ENCODE measurements at regions not wholly inside any gene's neighbourhood (a gene's known extent, or its start where the extent isn't known, plus 50 kb on each side); places are given as distances from the start of the nearest gene placed in this dataset.

DNA sequence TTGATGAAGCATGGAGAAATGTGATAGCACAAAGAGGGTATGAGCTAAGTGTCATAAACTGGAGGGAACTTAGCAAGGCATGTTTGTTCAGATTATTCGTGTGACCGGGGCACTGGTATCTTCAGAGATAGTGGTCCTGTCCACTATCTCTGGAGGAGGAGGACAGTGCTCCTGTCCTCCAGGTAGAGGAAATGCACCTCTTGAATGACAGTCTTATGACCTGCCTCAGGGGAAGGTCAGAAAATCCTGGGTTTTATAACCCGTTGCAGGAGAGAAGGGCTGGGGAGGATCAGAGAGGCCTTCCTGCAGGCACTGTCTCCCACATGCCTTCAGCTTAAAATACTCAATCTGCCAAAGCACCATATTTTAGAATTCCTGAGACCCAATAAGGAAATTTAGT is 213.5 kb upstream of the UBL3 start:
- H3K4me1 ChIP-seq (replicated peaks in 1 of 2; ENCODE audit: control insufficient read depth in 2 of 2, insufficient read depth in 2 of 2, low read length in 2 of 2) = no peaks in the 10 kb centered on the region
- POLR2A ChIA-PET = no interaction called here
- no peaks in the 10 kb centered on the region for H3K9me1 ChIP-seq (ENCODE audit: control insufficient read depth, insufficient read depth, low read length)
- BruUV-seq (replicated peaks) = no TSS peak
- no peaks in the 10 kb centered on the region for H3K79me2 ChIP-seq (ENCODE audit: control insufficient read depth, insufficient read depth, low read length)
- no peaks in the 10 kb centered on the region for H3K36me3 ChIP-seq (ENCODE audit: control insufficient read depth, insufficient read depth, low read length)
- CTCF ChIA-PET (ENCODE audit: low intra/inter-chr PET ratio) = no interaction called here
- H2AFZ ChIP-seq (ENCODE audit: low read depth, low read length) = no peak overlapping the region
- H3K9ac ChIP-seq (ENCODE audit: insufficient read depth in 1 of 2, low read depth in 2 of 2, low read length in 2 of 2) = no peak overlapping the region
- FAIRE-seq (no peak), ATAC-seq (no peak), DNase-seq (ENCODE audit: extremely low read depth in 1 of 4, low spot score in 3 of 4) (no peak)
- no peaks in the 10 kb centered on the region for H3K9me3 ChIP-seq (replicated peaks; ENCODE audit: control insufficient read depth, insufficient read depth, low read depth, low read length)
- in situ Hi-C loops (cut with MboI) (no loop called here), intact Hi-C loops (cut with micrococcal nuclease) (no loop called here)
- no peak overlapping the region for H3K4me3 ChIP-seq
- H3K27me3 ChIP-seq (ENCODE audit: control insufficient read depth in 2 of 2, insufficient read depth in 2 of 2, low read length in 2 of 2) = no peaks in the 10 kb centered on the region; a peak in 1 of 5 replicates
- WGBS (ENCODE audit: insufficient coverage, low coverage, missing lambda C conversion rate) = 0% methylated on average over 3 of the region's 3 CpGs
- no peak overlapping the region for H3K27ac ChIP-seq (ENCODE audit: extremely low read depth, low read depth, low read length)
- H3K4me2 ChIP-seq (ENCODE audit: insufficient read depth, low read length) = no peak overlapping the region
- no peaks in the 10 kb centered on the region for H4K20me1 ChIP-seq (replicated peaks; ENCODE audit: control insufficient read depth, insufficient read depth, low read length)
- no peak for TF ChIP-seq ZBTB8A (IDR thresholded peaks at IDR 0.05; ENCODE audit: partially characterized antibody)
- TF ChIP-seq FOXK1 (CRISPR knock-in tag; IDR thresholded peaks at IDR 0.05; ENCODE audit: borderline replicate concordance) = no peak
- TF ChIP-seq, protein P1, sequence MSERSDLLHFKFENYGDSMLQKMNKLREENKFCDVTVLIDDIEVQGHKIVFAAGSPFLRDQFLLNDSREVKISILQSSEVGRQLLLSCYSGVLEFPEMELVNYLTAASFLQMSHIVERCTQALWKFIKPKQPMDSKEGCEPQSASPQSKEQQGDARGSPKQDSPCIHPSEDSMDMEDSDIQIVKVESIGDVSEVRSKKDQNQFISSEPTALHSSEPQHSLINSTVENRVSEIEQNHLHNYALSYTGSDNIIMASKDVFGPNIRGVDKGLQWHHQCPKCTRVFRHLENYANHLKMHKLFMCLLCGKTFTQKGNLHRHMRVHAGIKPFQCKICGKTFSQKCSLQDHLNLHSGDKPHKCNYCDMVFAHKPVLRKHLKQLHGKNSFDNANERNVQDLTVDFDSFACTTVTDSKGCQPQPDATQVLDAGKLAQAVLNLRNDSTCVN (CRISPR knock-in tag; IDR thresholded peaks at IDR 0.05) = no peak
- TF ChIP-seq, protein P2, sequence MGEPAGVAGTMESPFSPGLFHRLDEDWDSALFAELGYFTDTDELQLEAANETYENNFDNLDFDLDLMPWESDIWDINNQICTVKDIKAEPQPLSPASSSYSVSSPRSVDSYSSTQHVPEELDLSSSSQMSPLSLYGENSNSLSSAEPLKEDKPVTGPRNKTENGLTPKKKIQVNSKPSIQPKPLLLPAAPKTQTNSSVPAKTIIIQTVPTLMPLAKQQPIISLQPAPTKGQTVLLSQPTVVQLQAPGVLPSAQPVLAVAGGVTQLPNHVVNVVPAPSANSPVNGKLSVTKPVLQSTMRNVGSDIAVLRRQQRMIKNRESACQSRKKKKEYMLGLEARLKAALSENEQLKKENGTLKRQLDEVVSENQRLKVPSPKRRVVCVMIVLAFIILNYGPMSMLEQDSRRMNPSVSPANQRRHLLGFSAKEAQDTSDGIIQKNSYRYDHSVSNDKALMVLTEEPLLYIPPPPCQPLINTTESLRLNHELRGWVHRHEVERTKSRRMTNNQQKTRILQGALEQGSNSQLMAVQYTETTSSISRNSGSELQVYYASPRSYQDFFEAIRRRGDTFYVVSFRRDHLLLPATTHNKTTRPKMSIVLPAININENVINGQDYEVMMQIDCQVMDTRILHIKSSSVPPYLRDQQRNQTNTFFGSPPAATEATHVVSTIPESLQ (CRISPR knock-in tag; IDR thresholded peaks at IDR 0.05) = no peak
- TF ChIP-seq MXI1 (IDR thresholded peaks at IDR 0.05; ENCODE audit: low read depth, low read length) = no peak
- no peak for TF ChIP-seq HSF4 (CRISPR knock-in tag; IDR thresholded peaks at IDR 0.05; ENCODE audit: borderline replicate concordance)
- TF ChIP-seq IFI16 (CRISPR knock-in tag; IDR thresholded peaks at IDR 0.05) = no peak
- TF ChIP-seq, protein P3, sequence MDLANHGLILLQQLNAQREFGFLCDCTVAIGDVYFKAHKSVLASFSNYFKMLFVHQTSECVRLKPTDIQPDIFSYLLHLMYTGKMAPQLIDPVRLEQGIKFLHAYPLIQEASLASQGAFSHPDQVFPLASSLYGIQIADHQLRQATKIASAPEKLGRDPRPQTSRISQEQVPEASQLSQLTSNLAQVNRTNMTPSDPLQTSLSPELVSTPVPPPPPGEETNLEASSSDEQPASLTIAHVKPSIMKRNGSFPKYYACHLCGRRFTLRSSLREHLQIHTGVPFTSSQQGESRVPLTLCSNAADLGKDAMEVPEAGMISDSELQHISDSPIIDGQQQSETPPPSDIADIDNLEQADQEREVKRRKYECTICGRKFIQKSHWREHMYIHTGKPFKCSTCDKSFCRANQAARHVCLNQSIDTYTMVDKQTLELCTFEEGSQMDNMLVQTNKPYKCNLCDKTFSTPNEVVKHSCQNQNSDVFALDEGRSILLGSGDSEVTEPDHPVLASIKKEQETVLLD (IDR thresholded peaks at IDR 0.05) = no peak
- TF ChIP-seq, protein P4, sequence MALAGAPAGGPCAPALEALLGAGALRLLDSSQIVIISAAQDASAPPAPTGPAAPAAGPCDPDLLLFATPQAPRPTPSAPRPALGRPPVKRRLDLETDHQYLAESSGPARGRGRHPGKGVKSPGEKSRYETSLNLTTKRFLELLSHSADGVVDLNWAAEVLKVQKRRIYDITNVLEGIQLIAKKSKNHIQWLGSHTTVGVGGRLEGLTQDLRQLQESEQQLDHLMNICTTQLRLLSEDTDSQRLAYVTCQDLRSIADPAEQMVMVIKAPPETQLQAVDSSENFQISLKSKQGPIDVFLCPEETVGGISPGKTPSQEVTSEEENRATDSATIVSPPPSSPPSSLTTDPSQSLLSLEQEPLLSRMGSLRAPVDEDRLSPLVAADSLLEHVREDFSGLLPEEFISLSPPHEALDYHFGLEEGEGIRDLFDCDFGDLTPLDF (CRISPR knock-in tag; IDR thresholded peaks at IDR 0.05) = no peak
- TF ChIP-seq, protein P5, sequence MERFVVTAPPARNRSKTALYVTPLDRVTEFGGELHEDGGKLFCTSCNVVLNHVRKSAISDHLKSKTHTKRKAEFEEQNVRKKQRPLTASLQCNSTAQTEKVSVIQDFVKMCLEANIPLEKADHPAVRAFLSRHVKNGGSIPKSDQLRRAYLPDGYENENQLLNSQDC (CRISPR knock-in tag; IDR thresholded peaks at IDR 0.05) = no peak
- TF ChIP-seq SIRT6 (IDR thresholded peaks at IDR 0.05; ENCODE audit: low read depth, low read length) = no peak
- TF ChIP-seq, protein P6, sequence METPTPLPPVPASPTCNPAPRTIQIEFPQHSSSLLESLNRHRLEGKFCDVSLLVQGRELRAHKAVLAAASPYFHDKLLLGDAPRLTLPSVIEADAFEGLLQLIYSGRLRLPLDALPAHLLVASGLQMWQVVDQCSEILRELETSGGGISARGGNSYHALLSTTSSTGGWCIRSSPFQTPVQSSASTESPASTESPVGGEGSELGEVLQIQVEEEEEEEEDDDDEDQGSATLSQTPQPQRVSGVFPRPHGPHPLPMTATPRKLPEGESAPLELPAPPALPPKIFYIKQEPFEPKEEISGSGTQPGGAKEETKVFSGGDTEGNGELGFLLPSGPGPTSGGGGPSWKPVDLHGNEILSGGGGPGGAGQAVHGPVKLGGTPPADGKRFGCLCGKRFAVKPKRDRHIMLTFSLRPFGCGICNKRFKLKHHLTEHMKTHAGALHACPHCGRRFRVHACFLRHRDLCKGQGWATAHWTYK (CRISPR knock-in tag; IDR thresholded peaks at IDR 0.05) = no peak
- no peak for TF ChIP-seq STAT5A (IDR thresholded peaks at IDR 0.05; ENCODE audit: borderline replicate concordance, low read length)
- TF ChIP-seq DNMT1 (IDR thresholded peaks at IDR 0.05) = no peak
- no peak for TF ChIP-seq POLR3G (IDR thresholded peaks at IDR 0.05; ENCODE audit: extremely low read depth, insufficient read length, insufficient replicate concordance)
